ENCODE measurements at regions not wholly inside any gene's neighbourhood (a gene's known extent, or its start where the extent isn't known, plus 50 kb on each side); places are given as distances from the start of the nearest gene placed in this dataset.

- intact Hi-C loops (cut with DNase I), result no loop called here
- Histone ChIP-seq H3K36me3 (no peaks in the 10 kb centered on the region), H3K9me3 (no peaks in the 10 kb centered on the region), H3K4me3 (no peak overlapping the region), H3K4me1 (peaks cover 0 to 2% of the 10 kb centered on the region in 2 donors), H3K27me3 (no peaks in the 10 kb centered on the region), H3K27ac (no peak overlapping the region)
- TF ChIP-seq CTCF (IDR thresholded peaks at IDR 0.05), result no peak
- no peak for DNase-seq (ENCODE audit: low spot score in 2 of 2)
Observed at GRCh38 chr2:128368437-128369107, 49.9 kb upstream of the HS6ST1 start.

- TF ChIP-seq CTCF (IDR thresholded peaks at IDR 0.05), result no peak
- Histone ChIP-seq H3K4me3 (no peak overlapping the region), H3K27me3 (no peaks in the 10 kb centered on the region), H3K4me1 (no peaks in the 10 kb centered on the region), H3K9me3 (no peaks in the 10 kb centered on the region), H3K27ac (no peak overlapping the region), H3K36me3 (no peaks in the 10 kb centered on the region)
- DNase-seq (ENCODE audit: low spot score in 2 of 2), result no peak
- intact Hi-C loops (cut with DNase I), result no loop called here
Observed at GRCh38 chr2:128369108-128369555, 50.5 kb upstream of the HS6ST1 start.

- Histone ChIP-seq H3K36me3 (no peaks in the 10 kb centered on the region), H3K4me1 (no peaks in the 10 kb centered on the region), H3K27me3 (no peaks in the 10 kb centered on the region), H3K9me3 (no peaks in the 10 kb centered on the region), H3K27ac (no peak overlapping the region), H3K4me3 (no peak overlapping the region)
- no peak for DNase-seq (ENCODE audit: low spot score in 2 of 2)
- no peak for TF ChIP-seq CTCF (IDR thresholded peaks at IDR 0.05)
- intact Hi-C loops (cut with DNase I), result no loop called here
Observed at GRCh38 chr2:128369602-128370467, 51.2 kb upstream of the HS6ST1 start.

- Histone ChIP-seq H3K36me3 (no peaks in the 10 kb centered on the region), H3K27ac (no peak overlapping the region), H3K4me1 (no peaks in the 10 kb centered on the region), H3K4me3 (no peak overlapping the region), H3K27me3 (no peaks in the 10 kb centered on the region), H3K9me3 (no peaks in the 10 kb centered on the region)
- TF ChIP-seq CTCF (IDR thresholded peaks at IDR 0.05), result no peak
- no peak for DNase-seq (ENCODE audit: low spot score in 2 of 2)
- intact Hi-C loops (cut with DNase I), result no loop called here
Observed at GRCh38 chr2:128370468-128371247, 52.0 kb upstream of the HS6ST1 start.

- H3K36me3 ChIP-seq, result no peaks in the 10 kb centered on the region
- no peak overlapping the region for H3K4me3 ChIP-seq
- H3K9me3 ChIP-seq, result no peaks in the 10 kb centered on the region
- DNase-seq (ENCODE audit: low spot score in 2 of 2), result no peak
- no peak for TF ChIP-seq CTCF (IDR thresholded peaks at IDR 0.05)
- H3K27ac ChIP-seq, result no peak overlapping the region
- H3K4me1 ChIP-seq, result no peaks in the 10 kb centered on the region
- intact Hi-C loops (cut with DNase I), result no loop called here
- no peaks in the 10 kb centered on the region for H3K27me3 ChIP-seq
Observed at GRCh38 chr2:128371248-128371630, 52.6 kb upstream of the HS6ST1 start.
